Spleen (tissue), 11 donors: ENCODE measurements at regions not wholly inside any gene's neighbourhood (a gene's known extent, or its start where the extent isn't known, plus 50 kb on each side); places are given as distances from the start of the nearest gene placed in this dataset.
"Not testable (repeated sequence)": the region's sequence is repeated elsewhere in the genome, so short reads cannot be mapped to it uniquely, and the experiment has no call there.

Experiments
- DNase-seq: peaks from one replicate; pipeline ENCODE4 v3.0.0-alpha.2; 2020
- H3K27ac ChIP-seq, 8 donors: fragments of 200-600 bp; sonication (generic) in 7 of 8; 1 replicate in 4 of 8; 2 replicates in 4 of 8; pipeline versions ENCODE4 v1.5.0 to v1.8.0; 2016 to 2021; ENCODE audit warnings: inconsistent platforms in 4 of 8, mild to moderate bottlenecking in 4 of 8, moderate library complexity in 1 of 8
- H3K27me3 ChIP-seq, 7 donors: fragments of 200-600 bp; sonication (generic) in 6 of 7; replicated peaks in 1 of 7; 1 replicate in 4 of 7; 2 replicates in 3 of 7; pipeline versions ENCODE4 v1.5.0 to v1.8.0; 2016 to 2021; ENCODE audit warnings: inconsistent platforms in 3 of 7, mild to moderate bottlenecking in 1 of 7
- H3K36me3 ChIP-seq, 6 donors: fragments of 200-600 bp; sonication (generic) in 5 of 6; 1 replicate in 4 of 6; 2 replicates in 2 of 6; pipeline versions ENCODE4 v1.5.0 to v1.8.0; 2016 to 2021; ENCODE audit warnings: inconsistent platforms in 2 of 6
- H3K4me1 ChIP-seq, 6 donors: fragments of 200-600 bp; sonication (generic) in 5 of 6; 1 replicate in 3 of 6; 2 replicates in 3 of 6; pipeline versions ENCODE4 v1.5.0 to v1.8.0; 2016 to 2021; ENCODE audit warnings: inconsistent platforms in 3 of 6
- H3K4me3 ChIP-seq, 8 donors: fragments of 200-600 bp; sonication (generic) in 7 of 8; 1 replicate in 4 of 8; 2 replicates in 4 of 8; pipeline versions ENCODE4 v1.5.0 to v1.8.0; 2016 to 2021; ENCODE audit warnings: inconsistent platforms in 4 of 8, mild to moderate bottlenecking in 4 of 8, moderate library complexity in 2 of 8
- H3K9me3 ChIP-seq, 8 donors: fragments of 200-600 bp; sonication (generic) in 7 of 8; 1 replicate in 4 of 8; 2 replicates in 4 of 8; pipeline versions ENCODE4 v1.5.0 to v1.8.0; 2016 to 2021; ENCODE audit warnings: inconsistent platforms in 4 of 8
- CTCF ChIP-seq, 11 experiments: fragments of 200-600 bp in 7 of 11; fragments of 450-650 bp in 4 of 11; sonication (generic) in 4 of 11; IDR thresholded peaks in 8 of 11; conservative IDR thresholded peaks in 3 of 11; 1 replicate in 7 of 11; 2 replicates in 4 of 11; pipeline versions ENCODE4 v1.4.0 to v1.8.0; 2016 to 2021; ENCODE audit warnings: antibody characterized with exemption in 11 of 11, inconsistent platforms in 4 of 11, mild to moderate bottlenecking in 1 of 11
- POLR2A ChIP-seq, 3 donors: fragments of 450-650 bp; IDR thresholded peaks; one replicate each; pipeline ENCODE4 v1.5.1; 2017; ENCODE audit warnings: antibody characterized with exemption in 3 of 3, mild to moderate bottlenecking in 1 of 3
- POLR2AphosphoS5 ChIP-seq, 3 donors: sonication (generic); formaldehyde crosslinking; IDR thresholded peaks; one replicate each; pipeline ENCODE4 v1.5.1; 2017; ENCODE audit warnings: antibody characterized with exemption in 3 of 3
- WGBS, 5 donors: extraction: QIAGEN DNeasy Blood & Tissue Kit in 3 of 5; methylation state at CpG; one replicate each; pipeline versions ENCODE4 v1.1.5 to v1.1.7; 2013 to 2018; 5-methylcytosine and 5-hydroxymethylcytosine counted together
- intact Hi-C: fragments of 100-400 bp; cut with DNase I; formaldehyde crosslinking; loops from one replicate; pipeline ENCODE4 v1.15.0; 2023; ENCODE audit warnings: low total_unique reads
- donor health status: healthy with polysubstance abuse.
- donor health status: DM: no; HTN: no; CAD: no; lungs with moderate emphysema.
- donor health status: DM: no; HTN: no; CAD: no.
- donor health status: Bipolar disorder and iron deficiency.
- donor health status: healthy.
- donor health status: DM: no; HTN: no; CAD: no.
- donor health status: DM: yes; HTN: yes; CAD: no.

- 60 to 81% (median 74%) methylated on average over 1 of the region's 1 CpG for WGBS, 5 donors
- H3K27me3 ChIP-seq, result no peaks in the 10 kb centered on the region
These were observed 670.0 kb upstream of the NOVA1 start for GRCh38 chr14:27267876-27268275.

GRCh38 chr14:27270716-27271115, 672.9 kb upstream of the NOVA1 start:
- H3K4me3 ChIP-seq, result no peak overlapping the region
- intact Hi-C loops, result no loop called here
- TF ChIP-seq POLR2A (IDR thresholded peaks at IDR 0.05) (no peak), CTCF (IDR thresholded peaks at IDR 0.05 in 8 of 11, conservative IDR thresholded peaks at IDR 0.05 in 3 of 11) (no peak), POLR2AphosphoS5 (IDR thresholded peaks at IDR 0.05) (no peak)
- H3K36me3 ChIP-seq, result no peaks in the 10 kb centered on the region
- no peaks in the 10 kb centered on the region for H3K4me1 ChIP-seq
- 66 to 86% (median 80%) methylated on average over 6 of the region's 6 CpGs for WGBS, 5 donors
- peaks cover 0 to 4% (median 0%) of the 10 kb centered on the region in 8 donors for H3K9me3 ChIP-seq
- H3K27me3 ChIP-seq, result no peaks in the 10 kb centered on the region
- DNase-seq, result no peak
- H3K27ac ChIP-seq, result no peak overlapping the region

More at GRCh38 chr14:27267876-27268275, 670.0 kb upstream of the NOVA1 start:
- H3K36me3 ChIP-seq, result no peaks in the 10 kb centered on the region
- no peak for DNase-seq
- intact Hi-C loops, result no loop called here
- H3K4me3 ChIP-seq, result no peak overlapping the region
- H3K4me1 ChIP-seq, result no peaks in the 10 kb centered on the region
- no peak overlapping the region for H3K27ac ChIP-seq
- TF ChIP-seq POLR2AphosphoS5 (IDR thresholded peaks at IDR 0.05), result no peak
- no peak for TF ChIP-seq CTCF (IDR thresholded peaks at IDR 0.05 in 8 of 11, conservative IDR thresholded peaks at IDR 0.05 in 3 of 11)
- TF ChIP-seq POLR2A (IDR thresholded peaks at IDR 0.05), result no peak
- H3K9me3 ChIP-seq, result peaks cover 0 to 20% (median 7%) of the 10 kb centered on the region in 8 donors

GRCh38 chr14:27278341-27278740, 680.5 kb upstream of the NOVA1 start:
- peaks cover 0 to 11% (median 6%) of the 10 kb centered on the region in 8 donors for H3K9me3 ChIP-seq
- no peak overlapping the region for H3K4me3 ChIP-seq
- TF ChIP-seq POLR2A (IDR thresholded peaks at IDR 0.05) (no peak), POLR2AphosphoS5 (IDR thresholded peaks at IDR 0.05) (no peak), CTCF (IDR thresholded peaks at IDR 0.05 in 8 of 11, conservative IDR thresholded peaks at IDR 0.05 in 3 of 11) (no peak)
- no peak for DNase-seq
- no peaks in the 10 kb centered on the region for H3K4me1 ChIP-seq
- intact Hi-C loops, result no loop called here
- WGBS, 5 donors, result 19 to 39% (median 29%) methylated on average over 2 of the region's 2 CpGs
- no peak overlapping the region for H3K27ac ChIP-seq
- no peaks in the 10 kb centered on the region for H3K27me3 ChIP-seq
- no peaks in the 10 kb centered on the region for H3K36me3 ChIP-seq

- no peaks in the 10 kb centered on the region for H3K36me3 ChIP-seq
- H3K4me1 ChIP-seq, result no peaks in the 10 kb centered on the region
- H3K27me3 ChIP-seq, result no peaks in the 10 kb centered on the region
- peaks cover 0 to 55% (median 35%) of the 10 kb centered on the region in 8 donors for H3K9me3 ChIP-seq
- H3K4me3 ChIP-seq, result no peak overlapping the region
- intact Hi-C loops, result no loop called here
- H3K27ac ChIP-seq, result no peak overlapping the region
- no peak for DNase-seq
- TF ChIP-seq POLR2A (IDR thresholded peaks at IDR 0.05) (no peak), CTCF (IDR thresholded peaks at IDR 0.05 in 8 of 11, conservative IDR thresholded peaks at IDR 0.05 in 3 of 11) (no peak), POLR2AphosphoS5 (IDR thresholded peaks at IDR 0.05) (no peak)
These were observed 707.7 kb upstream of the NOVA1 start for GRCh38 chr14:27305441-27305945.

- H3K27me3 ChIP-seq, H3K4me1 ChIP-seq, H3K27ac ChIP-seq, H3K36me3 ChIP-seq, intact Hi-C loops, DNase-seq, H3K4me3 ChIP-seq: not testable (repeated sequence)
- peaks cover 0 to 42% (median 32%) of the 10 kb centered on the region in 8 donors for H3K9me3 ChIP-seq
- 92 to 98% (median 97%) methylated on average over 7 of the region's 7 CpGs for WGBS, 5 donors
These were observed 714.9 kb upstream of the NOVA1 start for GRCh38 chr14:27312730-27313129.
